BLaER1 treated with 17β-estradiol and CSF1 and Interleukin-3, amounts not matched to agents 10 nM and 100 nM (cell line): ENCODE measurements at regions not wholly inside any gene's neighbourhood (a gene's known extent, or its start where the extent isn't known, plus 50 kb on each side); places are given as distances from the start of the nearest gene placed in this dataset.
"Not testable (repeated sequence)": the region's sequence is repeated elsewhere in the genome, so short reads cannot be mapped to it uniquely, and the experiment has no call there.

Experiments
- H3K27ac ChIP-seq, 11 experiments: shearing (Covaris generic); formaldehyde crosslinking; 2 replicates each; pipeline ENCODE4 v1.8.1; 2022
- H3K27me3 ChIP-seq, 11 experiments: shearing (Covaris generic); formaldehyde crosslinking; 2 replicates each; pipeline ENCODE4 v1.8.1; 2022
- H3K36me3 ChIP-seq, 11 experiments: shearing (Covaris generic); formaldehyde crosslinking; 2 replicates each; pipeline ENCODE4 v1.8.1; 2022
- H3K4me1 ChIP-seq, 10 experiments: shearing (Covaris generic); formaldehyde crosslinking; 2 replicates each; pipeline ENCODE4 v1.8.1; 2022
- H3K4me2 ChIP-seq, 11 experiments: shearing (Covaris generic); formaldehyde crosslinking; 2 replicates each; pipeline ENCODE4 v1.8.1; 2022
- H3K4me3 ChIP-seq, 10 experiments: shearing (Covaris generic); formaldehyde crosslinking; 2 replicates each; pipeline ENCODE4 v1.8.1; 2022
- H3K9ac ChIP-seq, 11 experiments: shearing (Covaris generic); formaldehyde crosslinking; 2 replicates each; pipeline ENCODE4 v1.8.1; 2022
- H3K9me3 ChIP-seq, 11 experiments: shearing (Covaris generic); formaldehyde crosslinking; replicated peaks in 1 of 11; 2 replicates each; pipeline ENCODE4 v1.8.1; 2022
- H4K20me1 ChIP-seq, 11 experiments: shearing (Covaris generic); formaldehyde crosslinking; 2 replicates each; pipeline ENCODE4 v1.8.1; 2022
- Cebpa-rat ChIP-seq, 11 experiments: shearing (Covaris generic); IDR thresholded peaks; 2 replicates each; pipeline ENCODE4 v1.8.1; 2022

DNA sequence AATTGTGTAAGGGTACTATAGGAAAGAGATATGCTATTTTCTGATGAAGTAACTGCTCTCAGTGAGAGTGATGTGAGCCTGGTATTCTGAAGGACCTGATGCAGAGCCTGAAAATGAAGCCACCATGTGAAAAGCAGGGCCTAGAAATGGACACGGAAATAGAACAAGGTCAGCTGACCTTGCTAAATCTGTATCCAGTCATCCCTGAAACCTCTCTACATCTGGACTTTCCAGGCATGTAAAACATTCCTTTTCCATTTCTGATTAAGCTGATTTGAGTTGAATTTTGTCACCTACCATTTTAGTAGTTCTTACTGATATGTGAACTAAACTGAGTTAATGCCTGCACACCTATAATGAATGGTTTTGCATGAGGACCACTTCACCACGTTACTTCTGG, 72.4 kb upstream of the NEIL3 start:
- no peak overlapping the region for H3K4me3 ChIP-seq
- H3K4me1 ChIP-seq: no peaks in the 10 kb centered on the region
- no peaks in the 10 kb centered on the region for H4K20me1 ChIP-seq
- no peak overlapping the region for H3K27ac ChIP-seq
- H3K4me2 ChIP-seq: no peak overlapping the region
- no peak overlapping the region for H3K9ac ChIP-seq
- H3K9me3 ChIP-seq: no peaks in the 10 kb centered on the region
- H3K27me3 ChIP-seq: no peaks in the 10 kb centered on the region
- no peaks in the 10 kb centered on the region for H3K36me3 ChIP-seq
- TF ChIP-seq Cebpa-rat (IDR thresholded peaks at IDR 0.05): no peak

DNA sequence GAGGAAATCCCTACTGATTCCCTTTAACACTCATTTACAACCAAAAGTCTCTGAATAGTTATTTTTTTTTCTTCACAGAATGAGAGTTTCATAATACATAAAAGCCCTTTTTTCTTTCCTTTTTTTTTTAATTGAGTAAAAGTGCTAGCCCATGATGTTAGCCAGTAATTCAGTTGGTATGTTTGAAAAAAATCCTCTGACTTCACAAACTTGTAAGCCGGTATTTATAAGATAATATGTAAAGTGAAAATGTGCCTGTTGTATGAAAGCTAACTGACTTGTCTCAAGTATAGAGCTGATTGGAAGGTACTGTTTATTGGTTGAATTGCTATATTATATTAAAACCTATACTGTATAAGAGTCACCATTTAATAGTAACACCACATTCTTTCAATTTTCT, 70.2 kb upstream of the NEIL3 start:
- Histone ChIP-seq H3K9me3 (no peaks in the 10 kb centered on the region), H4K20me1 (no peaks in the 10 kb centered on the region), H3K27me3 (no peaks in the 10 kb centered on the region), H3K4me2 (no peak overlapping the region), H3K4me1 (no peaks in the 10 kb centered on the region), H3K4me3 (no peak overlapping the region), H3K27ac (no peak overlapping the region), H3K9ac (no peak overlapping the region), H3K36me3 (no peaks in the 10 kb centered on the region)
- TF ChIP-seq Cebpa-rat (IDR thresholded peaks at IDR 0.05): no peak

DNA sequence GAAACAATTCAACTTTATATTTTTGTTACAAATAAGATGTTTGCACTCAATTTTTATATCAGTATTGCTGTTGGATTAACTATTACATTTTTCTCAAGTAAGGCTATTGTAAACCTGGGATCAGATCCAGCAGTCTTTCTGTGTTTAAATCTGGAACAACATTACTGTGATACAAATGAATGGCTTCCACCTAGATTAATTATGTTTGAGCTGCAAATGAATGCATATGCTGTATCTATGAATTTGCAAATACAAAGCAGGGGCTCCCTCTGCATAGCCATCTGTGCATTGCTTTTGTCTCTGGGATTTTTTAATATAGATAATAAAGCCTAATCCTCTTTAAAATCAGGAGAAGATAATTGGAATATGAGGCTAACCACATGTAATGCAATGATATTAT, 69.8 kb upstream of the NEIL3 start:
- Histone ChIP-seq H3K9ac (no peak overlapping the region), H3K27ac (no peak overlapping the region), H3K27me3 (no peaks in the 10 kb centered on the region), H4K20me1 (no peaks in the 10 kb centered on the region), H3K4me2 (no peak overlapping the region), H3K4me1 (no peaks in the 10 kb centered on the region), H3K9me3 (no peaks in the 10 kb centered on the region), H3K36me3 (no peaks in the 10 kb centered on the region), H3K4me3 (no peak overlapping the region)
- TF ChIP-seq Cebpa-rat (IDR thresholded peaks at IDR 0.05): no peak

DNA sequence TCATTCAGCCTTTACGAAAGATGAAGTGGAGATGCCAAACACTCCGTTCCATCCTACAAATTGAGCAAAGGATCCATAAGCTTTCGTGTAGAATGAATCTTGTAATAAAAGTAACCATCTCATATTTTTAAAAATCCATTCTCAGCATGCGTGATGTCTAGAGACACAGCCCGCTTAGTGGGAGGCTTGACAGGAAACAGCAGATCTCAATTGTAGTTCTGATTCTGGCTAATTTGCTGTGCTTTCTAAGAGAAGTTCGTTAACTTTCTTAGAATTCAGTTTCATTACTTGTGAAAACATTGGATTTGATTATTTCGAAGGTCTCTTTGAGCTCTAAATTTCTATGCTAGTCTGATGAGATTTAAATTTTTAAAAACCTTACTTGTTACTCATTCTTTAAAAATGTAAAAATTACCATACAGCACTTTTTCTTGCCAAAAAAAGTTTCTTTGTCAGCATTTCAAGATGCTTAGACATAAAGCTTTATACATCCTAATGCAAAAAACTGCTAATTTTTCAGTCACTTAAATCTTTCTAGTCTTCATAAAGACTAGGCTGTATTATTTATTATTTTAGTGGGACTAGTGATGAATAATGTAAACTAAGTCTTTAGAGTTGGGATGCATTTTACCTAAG, 66.9 kb upstream of the NEIL3 start:
- H3K9me3 ChIP-seq: no peaks in the 10 kb centered on the region
- TF ChIP-seq Cebpa-rat (IDR thresholded peaks at IDR 0.05): no peak
- no peaks in the 10 kb centered on the region for H3K27me3 ChIP-seq
- H3K4me2 ChIP-seq: no peak overlapping the region
- H3K4me1 ChIP-seq: no peaks in the 10 kb centered on the region
- no peaks in the 10 kb centered on the region for H3K36me3 ChIP-seq
- no peak overlapping the region for H3K4me3 ChIP-seq
- H3K27ac ChIP-seq: no peak overlapping the region
- H3K9ac ChIP-seq: no peak overlapping the region
- H4K20me1 ChIP-seq: no peaks in the 10 kb centered on the region; a peak in 1 of 22 replicates

DNA sequence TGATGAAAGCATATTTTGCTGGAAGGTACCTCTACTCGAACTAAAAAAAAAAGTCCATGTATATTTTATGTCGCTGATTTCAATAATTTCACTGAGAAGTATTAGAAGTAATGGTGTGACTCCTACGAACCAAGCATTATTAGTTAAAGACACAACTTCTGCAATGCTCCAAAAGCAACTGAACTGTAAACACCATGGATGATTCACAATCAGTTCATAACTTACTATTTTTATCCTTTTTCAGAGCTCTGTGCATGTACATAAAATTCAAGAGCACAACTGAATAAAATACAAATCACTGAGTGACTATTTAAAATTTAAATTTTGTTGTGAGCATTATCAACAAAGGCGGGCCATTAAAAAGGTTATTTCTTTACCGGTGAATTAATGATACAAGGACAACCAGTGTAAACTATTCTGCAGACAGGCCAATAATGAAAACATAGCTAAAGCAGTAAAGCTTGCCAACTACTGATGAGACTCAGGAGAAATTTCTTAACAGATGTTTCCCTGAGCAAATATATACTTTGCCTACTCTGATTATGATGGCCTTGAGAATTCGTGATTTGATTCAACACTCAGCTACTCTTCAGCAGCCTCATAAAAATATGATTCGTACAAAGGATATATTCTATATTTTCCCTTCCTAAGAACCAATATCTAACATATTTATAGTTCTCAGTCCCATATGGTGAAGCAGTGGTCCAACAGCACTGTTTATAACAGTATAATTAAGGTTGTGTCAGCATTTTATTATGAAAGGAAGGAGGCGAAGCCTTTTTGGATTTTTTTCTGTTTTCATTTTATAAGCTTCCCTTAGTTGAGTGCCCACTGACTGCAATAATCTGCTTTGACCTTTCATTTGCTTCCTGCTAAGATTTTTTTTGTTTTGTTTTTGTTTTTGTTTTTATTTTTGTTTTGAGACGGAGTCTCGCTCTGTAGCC, 62.8 kb upstream of the NEIL3 start:
- H3K27ac ChIP-seq: no peak overlapping the region
- H4K20me1 ChIP-seq: no peaks in the 10 kb centered on the region; a peak in 1 of 22 replicates
- H3K36me3 ChIP-seq: no peaks in the 10 kb centered on the region
- no peaks in the 10 kb centered on the region for H3K4me1 ChIP-seq
- no peaks in the 10 kb centered on the region for H3K9me3 ChIP-seq
- H3K4me3 ChIP-seq: no peak overlapping the region
- no peak overlapping the region for H3K9ac ChIP-seq
- H3K4me2 ChIP-seq: no peak overlapping the region
- no peak for TF ChIP-seq Cebpa-rat (IDR thresholded peaks at IDR 0.05)
- H3K27me3 ChIP-seq: no peaks in the 10 kb centered on the region

DNA sequence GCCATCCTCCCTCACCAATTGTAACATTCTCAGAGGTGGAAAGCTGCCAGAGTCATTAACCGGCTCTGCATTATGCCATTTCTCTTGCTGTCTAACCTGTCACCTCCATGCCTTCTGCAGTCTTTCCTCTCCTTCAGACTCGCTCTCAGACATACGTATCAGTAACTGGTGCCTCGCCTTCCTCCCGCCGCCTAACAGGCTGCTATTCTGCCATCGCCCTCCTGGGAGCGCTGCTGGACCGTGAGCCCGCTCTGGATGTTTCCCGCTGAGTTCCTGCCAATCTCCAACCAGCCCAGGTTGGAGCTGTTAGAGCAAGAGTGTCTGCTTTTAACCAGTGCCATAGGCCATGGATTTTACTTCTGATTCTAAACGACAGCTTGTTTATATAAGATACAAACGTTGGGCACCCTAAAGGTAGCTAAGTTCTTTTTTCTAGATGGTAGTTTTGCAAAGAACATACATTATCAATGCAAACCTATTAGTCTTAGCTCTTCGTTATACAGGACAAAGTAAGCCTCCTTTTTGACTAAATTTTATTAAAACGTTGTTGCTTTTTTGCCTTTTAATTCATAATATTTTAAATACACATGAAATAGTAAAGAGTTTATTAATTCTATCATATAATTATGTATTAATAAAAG, 59.5 kb upstream of the NEIL3 start:
- H3K9me3 ChIP-seq: no peaks in the 10 kb centered on the region
- no peak overlapping the region for H3K9ac ChIP-seq
- no peaks in the 10 kb centered on the region for H3K27me3 ChIP-seq
- no peaks in the 10 kb centered on the region for H3K4me1 ChIP-seq
- TF ChIP-seq Cebpa-rat (IDR thresholded peaks at IDR 0.05): no peak
- H4K20me1 ChIP-seq: no peaks in the 10 kb centered on the region; a peak in 1 of 22 replicates
- no peak overlapping the region for H3K27ac ChIP-seq
- H3K4me2 ChIP-seq: no peak overlapping the region
- no peak overlapping the region for H3K4me3 ChIP-seq
- no peaks in the 10 kb centered on the region for H3K36me3 ChIP-seq

DNA sequence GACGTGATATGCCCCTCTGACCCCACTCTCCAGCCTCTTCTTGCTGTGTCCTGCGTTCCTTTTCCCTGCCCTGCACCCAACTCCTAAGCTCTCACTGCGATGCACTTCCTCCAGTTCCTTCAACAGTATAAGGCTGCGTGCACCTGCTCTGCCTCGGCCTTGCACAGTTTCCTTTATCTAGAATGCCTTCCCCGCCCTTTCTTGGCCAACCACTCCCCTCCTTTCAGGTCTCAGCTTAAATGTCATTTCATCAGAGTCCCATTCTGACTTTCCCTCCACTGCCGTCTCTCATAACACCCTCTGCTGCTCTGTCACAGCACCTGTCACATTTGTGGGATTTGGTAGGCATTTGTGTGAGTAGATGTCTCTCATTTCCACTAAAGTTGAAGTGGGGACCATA, 58.4 kb upstream of the NEIL3 start:
- H3K27me3 ChIP-seq: no peaks in the 10 kb centered on the region
- no peaks in the 10 kb centered on the region for H3K9me3 ChIP-seq
- H3K4me1 ChIP-seq: no peaks in the 10 kb centered on the region
- no peak overlapping the region for H3K27ac ChIP-seq
- no peak overlapping the region for H3K4me2 ChIP-seq
- H3K4me3 ChIP-seq: no peak overlapping the region
- TF ChIP-seq Cebpa-rat (IDR thresholded peaks at IDR 0.05): no peak
- no peak overlapping the region for H3K9ac ChIP-seq
- no peaks in the 10 kb centered on the region for H3K36me3 ChIP-seq
- no peaks in the 10 kb centered on the region; a peak in 1 of 22 replicates for H4K20me1 ChIP-seq

DNA sequence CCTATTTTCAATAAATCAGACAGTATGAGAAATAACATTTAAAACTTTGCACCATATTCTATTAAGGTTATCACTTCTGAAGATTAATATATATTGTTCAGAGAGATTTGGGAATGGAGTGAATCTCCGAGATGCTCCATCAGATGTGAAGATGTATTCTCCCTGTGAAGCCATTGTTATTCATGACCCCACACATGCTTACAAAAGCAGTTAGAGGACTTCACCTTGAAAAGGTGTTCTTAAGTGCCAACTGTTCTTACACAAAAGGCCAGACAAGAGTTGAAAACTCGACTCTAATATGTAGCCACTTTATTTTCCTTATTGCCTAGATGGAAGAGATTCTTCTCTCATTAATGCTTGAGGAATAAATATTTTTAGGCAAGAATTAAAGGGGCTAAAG, 54.3 kb upstream of the NEIL3 start:
- no peak overlapping the region for H3K4me3 ChIP-seq
- no peaks in the 10 kb centered on the region for H4K20me1 ChIP-seq
- no peak overlapping the region for H3K27ac ChIP-seq
- no peak overlapping the region for H3K9ac ChIP-seq
- H3K4me1 ChIP-seq: no peaks in the 10 kb centered on the region
- no peaks in the 10 kb centered on the region for H3K27me3 ChIP-seq
- TF ChIP-seq Cebpa-rat (IDR thresholded peaks at IDR 0.05): no peak
- 0 out of 22 replicates have a peak, but pooled peaks cover 0 to 5% (median 0%) of the 10 kb centered on the region in 11 experiments for H3K9me3 ChIP-seq
- H3K4me2 ChIP-seq: no peak overlapping the region
- H3K36me3 ChIP-seq: no peaks in the 10 kb centered on the region

DNA sequence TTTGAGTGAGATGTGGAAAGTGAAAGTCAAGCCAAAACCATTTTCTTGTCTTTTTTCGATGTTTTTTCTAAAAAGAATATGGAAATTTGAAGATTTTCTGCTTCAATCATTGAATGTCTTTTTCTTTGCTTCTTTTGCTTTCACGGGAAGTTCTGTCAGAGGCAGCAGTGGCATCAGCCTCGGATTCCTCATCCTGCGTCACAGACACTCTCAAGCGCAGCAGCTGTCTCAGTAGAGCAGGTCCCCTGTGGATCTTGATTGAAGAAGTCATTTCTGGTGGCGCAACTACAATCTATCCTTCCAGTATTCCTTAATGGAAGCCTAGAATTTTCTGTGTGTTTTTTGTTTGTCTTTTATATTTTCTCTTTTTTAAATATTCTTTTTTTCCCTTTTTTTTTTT, 52.7 kb upstream of the NEIL3 start:
- Histone ChIP-seq H3K27me3 (no peaks in the 10 kb centered on the region), H4K20me1 (no peaks in the 10 kb centered on the region), H3K4me3 (no peak overlapping the region), H3K4me2 (no peak overlapping the region), H3K36me3 (no peaks in the 10 kb centered on the region), H3K9ac (no peak overlapping the region), H3K9me3 (0 out of 22 replicates have a peak, but pooled peaks cover 0 to 5% (median 0%) of the 10 kb centered on the region in 11 experiments), H3K4me1 (no peaks in the 10 kb centered on the region), H3K27ac (no peak overlapping the region)
- no peak for TF ChIP-seq Cebpa-rat (IDR thresholded peaks at IDR 0.05)

DNA sequence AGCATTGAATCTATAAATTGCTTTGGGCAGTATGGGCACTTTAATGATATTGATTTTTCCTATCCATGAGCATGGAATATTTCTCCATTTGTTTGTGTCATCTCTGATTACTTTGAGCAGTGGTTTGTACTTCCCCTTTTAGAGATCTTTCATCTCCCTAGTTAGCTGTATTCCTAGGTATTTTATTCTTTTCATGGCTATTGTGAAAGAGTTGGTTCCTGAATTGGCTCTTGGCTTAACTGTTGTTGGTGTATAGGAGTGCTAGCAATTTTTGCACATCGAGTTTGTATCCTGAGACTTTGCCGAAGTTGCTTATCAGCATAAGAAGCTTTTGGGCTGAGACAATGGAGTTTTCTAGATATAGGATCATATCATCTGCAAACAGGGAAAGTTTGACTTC, 50.2 kb upstream of the NEIL3 start:
- not testable (repeated sequence) for H3K27ac ChIP-seq, H3K9ac ChIP-seq

More for the DNA sequence above, 50.2 kb upstream of the NEIL3 start:
- H3K9me3 ChIP-seq, H3K27me3 ChIP-seq, H3K4me3 ChIP-seq, H4K20me1 ChIP-seq, H3K4me1 ChIP-seq, H3K36me3 ChIP-seq, H3K4me2 ChIP-seq: not testable (repeated sequence)
